Subcutaneous abdominal adipose tissue (tissue), 5 donors: ENCODE measurements at regions not wholly inside any gene's neighbourhood (a gene's known extent, or its start where the extent isn't known, plus 50 kb on each side); places are given as distances from the start of the nearest gene placed in this dataset.
"Not testable (repeated sequence)": the region's sequence is repeated elsewhere in the genome, so short reads cannot be mapped to it uniquely, and the experiment has no call there.

Experiments
- H3K27ac ChIP-seq: one replicate; pipeline ENCODE4 v1.7.0; 2013; ENCODE audit warnings: low read depth, mild to moderate bottlenecking, inconsistent platforms, low read length, moderate library complexity
- H3K27me3 ChIP-seq, 5 donors: one replicate each; pipeline ENCODE4 v1.7.0; 2013; ENCODE audit warnings: low read length in 5 of 5, inconsistent platforms in 1 of 5; ENCODE audit not compliant: control insufficient read depth in 5 of 5, insufficient read depth in 4 of 5
- H3K36me3 ChIP-seq, 5 donors: one replicate each; pipeline ENCODE4 v1.7.0; 2013; ENCODE audit warnings: low read length in 5 of 5; ENCODE audit not compliant: control insufficient read depth in 5 of 5, insufficient read depth in 5 of 5
- H3K4me1 ChIP-seq, 5 donors: one replicate each; pipeline ENCODE4 v1.7.0; 2013; ENCODE audit warnings: low read length in 5 of 5, mild to moderate bottlenecking in 3 of 5, moderate library complexity in 1 of 5; ENCODE audit not compliant: control insufficient read depth in 5 of 5, insufficient read depth in 5 of 5
- H3K4me3 ChIP-seq, 5 donors: one replicate each; pipeline ENCODE4 v1.7.0; 2013; ENCODE audit warnings: low read length in 5 of 5, low read depth in 1 of 5
- H3K9ac ChIP-seq, 5 donors: one replicate each; pipeline ENCODE4 v1.7.0; 2013; ENCODE audit warnings: low read length in 5 of 5, mild to moderate bottlenecking in 4 of 5, moderate library complexity in 3 of 5
- H3K9me3 ChIP-seq, 5 donors: one replicate each; pipeline ENCODE4 v1.7.0; 2013; ENCODE audit warnings: low read length in 5 of 5; ENCODE audit not compliant: control insufficient read depth in 5 of 5
- donor health status: healthy.
- donor health status: healthy.
- donor health status: healthy.
- donor health status: healthy.
- donor health status: healthy.

- Histone ChIP-seq H3K27me3 (no peaks in the 10 kb centered on the region), H3K9me3 (no peaks in the 10 kb centered on the region), H3K36me3 (no peaks in the 10 kb centered on the region), H3K4me1 (peaks cover 0 to 13% (median 0%) of the 10 kb centered on the region in 5 donors), H3K27ac (no peak overlapping the region), H3K4me3 (no peak overlapping the region), H3K9ac (no peak overlapping the region)
These were observed 91.4 kb upstream of the TACR1 start for GRCh38 chr2:75290600-75291150.

- no peak overlapping the region for H3K4me3 ChIP-seq
- H3K4me1 ChIP-seq = peaks cover 0 to 13% (median 0%) of the 10 kb centered on the region in 5 donors
- H3K27ac ChIP-seq = no peak overlapping the region
- H3K36me3 ChIP-seq = no peaks in the 10 kb centered on the region
- H3K9me3 ChIP-seq = no peaks in the 10 kb centered on the region
- no peaks in the 10 kb centered on the region for H3K27me3 ChIP-seq
- no peak overlapping the region for H3K9ac ChIP-seq
These were observed 90.5 kb upstream of the TACR1 start for GRCh38 chr2:75289771-75290170.

- not testable (repeated sequence) for H3K27ac ChIP-seq, H3K9me3 ChIP-seq, H3K9ac ChIP-seq, H3K4me3 ChIP-seq, H3K36me3 ChIP-seq, H3K27me3 ChIP-seq
- H3K4me1 ChIP-seq = peaks cover 0 to 13% (median 0%) of the 10 kb centered on the region in 5 donors
These were observed 89.9 kb upstream of the TACR1 start for GRCh38 chr2:75289178-75289577.

- Histone ChIP-seq H3K27me3 (no peaks in the 10 kb centered on the region), H3K36me3 (no peaks in the 10 kb centered on the region), H3K4me1 (peaks cover 0 to 13% (median 0%) of the 10 kb centered on the region in 5 donors), H3K9ac (no peak overlapping the region), H3K4me3 (no peak overlapping the region), H3K9me3 (no peaks in the 10 kb centered on the region), H3K27ac (no peak overlapping the region)
These were observed 89.4 kb upstream of the TACR1 start for GRCh38 chr2:75288760-75289159.

GRCh38 chr2:75287624-75288316 is 88.5 kb upstream of the TACR1 start:
- H3K27ac ChIP-seq = no peak overlapping the region
- no peaks in the 10 kb centered on the region for H3K9me3 ChIP-seq
- H3K27me3 ChIP-seq = no peaks in the 10 kb centered on the region
- no peak overlapping the region for H3K4me3 ChIP-seq
- H3K4me1 ChIP-seq = peaks cover 0 to 13% (median 0%) of the 10 kb centered on the region in 5 donors
- no peaks in the 10 kb centered on the region for H3K36me3 ChIP-seq
- no peak overlapping the region for H3K9ac ChIP-seq

- no peaks in the 10 kb centered on the region for H3K36me3 ChIP-seq
- no peak overlapping the region for H3K9ac ChIP-seq
- peaks cover 0 to 3% (median 0%) of the 10 kb centered on the region in 5 donors for H3K4me1 ChIP-seq
- H3K27ac ChIP-seq = no peak overlapping the region
- no peaks in the 10 kb centered on the region for H3K9me3 ChIP-seq
- H3K4me3 ChIP-seq = no peak overlapping the region
- no peaks in the 10 kb centered on the region for H3K27me3 ChIP-seq
These were observed 85.0 kb upstream of the TACR1 start for GRCh38 chr2:75284345-75284744.

GRCh38 chr2:75278821-75279379 is 79.6 kb upstream of the TACR1 start:
- Histone ChIP-seq H3K4me3 (no peak overlapping the region), H3K27me3 (no peaks in the 10 kb centered on the region), H3K9ac (no peak overlapping the region), H3K9me3 (peaks cover 0 to 5% (median 0%) of the 10 kb centered on the region in 5 donors), H3K36me3 (peaks cover 0 to 2% (median 0%) of the 10 kb centered on the region in 5 donors), H3K4me1 (no peaks in the 10 kb centered on the region), H3K27ac (no peak overlapping the region)

- H3K9me3 ChIP-seq = peaks cover 0 to 5% (median 0%) of the 10 kb centered on the region in 5 donors
- H3K4me3 ChIP-seq = no peak overlapping the region
- H3K9ac ChIP-seq = no peak overlapping the region
- no peaks in the 10 kb centered on the region for H3K4me1 ChIP-seq
- no peaks in the 10 kb centered on the region for H3K27me3 ChIP-seq
- H3K27ac ChIP-seq = no peak overlapping the region
- H3K36me3 ChIP-seq = peaks cover 0 to 2% (median 0%) of the 10 kb centered on the region in 5 donors
These were observed 79.0 kb upstream of the TACR1 start for GRCh38 chr2:75278314-75278713.

GRCh38 chr2:75277111-75277510 is 77.8 kb upstream of the TACR1 start:
- no peak overlapping the region for H3K27ac ChIP-seq
- peaks cover 0 to 2% (median 0%) of the 10 kb centered on the region in 5 donors for H3K36me3 ChIP-seq
- H3K9ac ChIP-seq = no peak overlapping the region
- no peaks in the 10 kb centered on the region for H3K27me3 ChIP-seq
- H3K4me3 ChIP-seq = no peak overlapping the region
- peaks cover 0 to 5% (median 0%) of the 10 kb centered on the region in 5 donors for H3K9me3 ChIP-seq
- no peaks in the 10 kb centered on the region for H3K4me1 ChIP-seq
